ENCODE measurements at regions not wholly inside any gene's neighbourhood (a gene's known extent, or its start where the extent isn't known, plus 50 kb on each side); places are given as distances from the start of the nearest gene placed in this dataset.

DNA sequence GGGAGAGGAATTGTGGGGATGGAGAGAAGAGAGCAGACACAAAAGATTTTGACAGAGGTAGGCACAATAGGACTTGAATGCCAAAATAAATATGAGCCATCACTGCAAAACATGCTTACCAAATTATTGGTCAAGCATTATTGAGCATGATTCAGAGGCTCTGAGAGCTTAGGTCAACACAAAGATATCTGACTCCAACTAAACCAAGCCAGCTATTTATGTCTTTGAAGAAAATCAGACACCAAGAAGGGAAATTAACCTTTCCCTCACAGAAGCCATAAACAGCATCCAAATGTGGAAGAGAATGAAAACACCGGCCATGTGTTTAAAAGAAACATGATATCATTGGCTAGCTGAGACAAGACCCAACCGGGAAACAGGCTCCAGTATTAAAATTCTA, 323.2 kb downstream of the RAB28 start:
- H3K27me3 ChIP-seq (ENCODE audit: insufficient read depth, low read length): no peaks in the 10 kb centered on the region
- no peak overlapping the region for H3K4me2 ChIP-seq (ENCODE audit: low read length)
- ATAC-seq: no peak
- no peak overlapping the region for H3K9ac ChIP-seq (ENCODE audit: low read length)
- no TSS peak for BruUV-seq (replicated peaks)
- no peak overlapping the region for H2AFZ ChIP-seq (ENCODE audit: low read depth, low read length, poor library complexity, severe bottlenecking)
- ChIA-PET RAD21 (ENCODE audit: low non-redundant PET in 1 of 2, low total read pairs in 2 of 2, uncharacterized antibody in 2 of 2, unreplicated experiment in 2 of 2) (no interaction called here), POLR2A (no interaction called here), CTCF (no interaction called here)
- no peaks in the 10 kb centered on the region for H3K79me2 ChIP-seq (ENCODE audit: insufficient read depth, low read length)
- no peak for DNase-seq (ENCODE audit: low read depth, low spot score)
- H3K9me2 ChIP-seq (ENCODE audit: insufficient read depth): no peaks in the 10 kb centered on the region
- TF ChIP-seq EZH2phosphoT487 (IDR thresholded peaks at IDR 0.05; ENCODE audit: borderline replicate concordance) (no peak), RAD21 (IDR thresholded peaks at IDR 0.05; ENCODE audit: low read depth) (no peak), EZH2 (IDR thresholded peaks at IDR 0.05) (no peak), POLR2A (IDR thresholded peaks at IDR 0.05; ENCODE audit: borderline replicate concordance, extremely low read depth, insufficient read depth, insufficient read length) (no peak), FOSL1 (IDR thresholded peaks at IDR 0.05; ENCODE audit: low read depth) (no peak), CEBPB (IDR thresholded peaks at IDR 0.05; ENCODE audit: low read depth) (no peak), ZFX (IDR thresholded peaks at IDR 0.05) (no peak), ELF1 (IDR thresholded peaks at IDR 0.05; ENCODE audit: borderline replicate concordance, low read depth) (no peak), JUND (IDR thresholded peaks at IDR 0.05) (no peak), CBX3 (IDR thresholded peaks at IDR 0.05; ENCODE audit: low read depth) (no peak), SP1 (IDR thresholded peaks at IDR 0.05; ENCODE audit: low read depth) (no peak), ZNF274 (IDR thresholded peaks at IDR 0.05; ENCODE audit: low read depth, low read length) (no peak), EGR1 (IDR thresholded peaks at IDR 0.05; ENCODE audit: low read depth) (no peak), SIN3A (IDR thresholded peaks at IDR 0.05; ENCODE audit: low read depth) (no peak), YY1 (IDR thresholded peaks at IDR 0.05; ENCODE audit: extremely low read depth, insufficient replicate concordance, low read depth, low read length) (no peak), POLR2AphosphoS5 (IDR thresholded peaks at IDR 0.05; ENCODE audit: low read depth, low read length) (no peak)
- TF ChIP-seq, protein P1, sequence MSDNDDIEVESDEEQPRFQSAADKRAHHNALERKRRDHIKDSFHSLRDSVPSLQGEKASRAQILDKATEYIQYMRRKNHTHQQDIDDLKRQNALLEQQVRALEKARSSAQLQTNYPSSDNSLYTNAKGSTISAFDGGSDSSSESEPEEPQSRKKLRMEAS (IDR thresholded peaks at IDR 0.05): no peak
- TF ChIP-seq, protein P2, sequence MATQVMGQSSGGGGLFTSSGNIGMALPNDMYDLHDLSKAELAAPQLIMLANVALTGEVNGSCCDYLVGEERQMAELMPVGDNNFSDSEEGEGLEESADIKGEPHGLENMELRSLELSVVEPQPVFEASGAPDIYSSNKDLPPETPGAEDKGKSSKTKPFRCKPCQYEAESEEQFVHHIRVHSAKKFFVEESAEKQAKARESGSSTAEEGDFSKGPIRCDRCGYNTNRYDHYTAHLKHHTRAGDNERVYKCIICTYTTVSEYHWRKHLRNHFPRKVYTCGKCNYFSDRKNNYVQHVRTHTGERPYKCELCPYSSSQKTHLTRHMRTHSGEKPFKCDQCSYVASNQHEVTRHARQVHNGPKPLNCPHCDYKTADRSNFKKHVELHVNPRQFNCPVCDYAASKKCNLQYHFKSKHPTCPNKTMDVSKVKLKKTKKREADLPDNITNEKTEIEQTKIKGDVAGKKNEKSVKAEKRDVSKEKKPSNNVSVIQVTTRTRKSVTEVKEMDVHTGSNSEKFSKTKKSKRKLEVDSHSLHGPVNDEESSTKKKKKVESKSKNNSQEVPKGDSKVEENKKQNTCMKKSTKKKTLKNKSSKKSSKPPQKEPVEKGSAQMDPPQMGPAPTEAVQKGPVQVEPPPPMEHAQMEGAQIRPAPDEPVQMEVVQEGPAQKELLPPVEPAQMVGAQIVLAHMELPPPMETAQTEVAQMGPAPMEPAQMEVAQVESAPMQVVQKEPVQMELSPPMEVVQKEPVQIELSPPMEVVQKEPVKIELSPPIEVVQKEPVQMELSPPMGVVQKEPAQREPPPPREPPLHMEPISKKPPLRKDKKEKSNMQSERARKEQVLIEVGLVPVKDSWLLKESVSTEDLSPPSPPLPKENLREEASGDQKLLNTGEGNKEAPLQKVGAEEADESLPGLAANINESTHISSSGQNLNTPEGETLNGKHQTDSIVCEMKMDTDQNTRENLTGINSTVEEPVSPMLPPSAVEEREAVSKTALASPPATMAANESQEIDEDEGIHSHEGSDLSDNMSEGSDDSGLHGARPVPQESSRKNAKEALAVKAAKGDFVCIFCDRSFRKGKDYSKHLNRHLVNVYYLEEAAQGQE (IDR thresholded peaks at IDR 0.05; ENCODE audit: low read depth): no peak
- TF ChIP-seq, protein P3, sequence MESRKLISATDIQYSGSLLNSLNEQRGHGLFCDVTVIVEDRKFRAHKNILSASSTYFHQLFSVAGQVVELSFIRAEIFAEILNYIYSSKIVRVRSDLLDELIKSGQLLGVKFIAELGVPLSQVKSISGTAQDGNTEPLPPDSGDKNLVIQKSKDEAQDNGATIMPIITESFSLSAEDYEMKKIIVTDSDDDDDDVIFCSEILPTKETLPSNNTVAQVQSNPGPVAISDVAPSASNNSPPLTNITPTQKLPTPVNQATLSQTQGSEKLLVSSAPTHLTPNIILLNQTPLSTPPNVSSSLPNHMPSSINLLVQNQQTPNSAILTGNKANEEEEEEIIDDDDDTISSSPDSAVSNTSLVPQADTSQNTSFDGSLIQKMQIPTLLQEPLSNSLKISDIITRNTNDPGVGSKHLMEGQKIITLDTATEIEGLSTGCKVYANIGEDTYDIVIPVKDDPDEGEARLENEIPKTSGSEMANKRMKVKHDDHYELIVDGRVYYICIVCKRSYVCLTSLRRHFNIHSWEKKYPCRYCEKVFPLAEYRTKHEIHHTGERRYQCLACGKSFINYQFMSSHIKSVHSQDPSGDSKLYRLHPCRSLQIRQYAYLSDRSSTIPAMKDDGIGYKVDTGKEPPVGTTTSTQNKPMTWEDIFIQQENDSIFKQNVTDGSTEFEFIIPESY (IDR thresholded peaks at IDR 0.05; ENCODE audit: extremely low read depth, insufficient replicate concordance, low read length): no peak
- TF ChIP-seq, protein P4, sequence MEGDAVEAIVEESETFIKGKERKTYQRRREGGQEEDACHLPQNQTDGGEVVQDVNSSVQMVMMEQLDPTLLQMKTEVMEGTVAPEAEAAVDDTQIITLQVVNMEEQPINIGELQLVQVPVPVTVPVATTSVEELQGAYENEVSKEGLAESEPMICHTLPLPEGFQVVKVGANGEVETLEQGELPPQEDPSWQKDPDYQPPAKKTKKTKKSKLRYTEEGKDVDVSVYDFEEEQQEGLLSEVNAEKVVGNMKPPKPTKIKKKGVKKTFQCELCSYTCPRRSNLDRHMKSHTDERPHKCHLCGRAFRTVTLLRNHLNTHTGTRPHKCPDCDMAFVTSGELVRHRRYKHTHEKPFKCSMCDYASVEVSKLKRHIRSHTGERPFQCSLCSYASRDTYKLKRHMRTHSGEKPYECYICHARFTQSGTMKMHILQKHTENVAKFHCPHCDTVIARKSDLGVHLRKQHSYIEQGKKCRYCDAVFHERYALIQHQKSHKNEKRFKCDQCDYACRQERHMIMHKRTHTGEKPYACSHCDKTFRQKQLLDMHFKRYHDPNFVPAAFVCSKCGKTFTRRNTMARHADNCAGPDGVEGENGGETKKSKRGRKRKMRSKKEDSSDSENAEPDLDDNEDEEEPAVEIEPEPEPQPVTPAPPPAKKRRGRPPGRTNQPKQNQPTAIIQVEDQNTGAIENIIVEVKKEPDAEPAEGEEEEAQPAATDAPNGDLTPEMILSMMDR (IDR thresholded peaks at IDR 0.05 in 2 of 3, conservative IDR thresholded peaks at IDR 0.05 in 1 of 3; ENCODE audit: borderline replicate concordance in 1 of 3, insufficient read depth in 1 of 3, low read depth in 2 of 3, low read length in 2 of 3): no peak
- intact Hi-C loops (cut with micrococcal nuclease): no loop called here
- no peaks in the 10 kb centered on the region for H3K36me3 ChIP-seq (ENCODE audit: control insufficient read depth in 1 of 2, insufficient read depth in 2 of 2, low read length in 2 of 2)
- H4K20me1 ChIP-seq (ENCODE audit: insufficient read depth): no peaks in the 10 kb centered on the region
- no peak overlapping the region for H3K4me3 ChIP-seq (replicated peaks in 1 of 2; ENCODE audit: low read depth in 1 of 2, low read length in 2 of 2)
- no peaks in the 10 kb centered on the region for H3K4me1 ChIP-seq (ENCODE audit: control insufficient read depth in 1 of 2, insufficient read depth in 2 of 2, low read length in 2 of 2)
- H3K9me3 ChIP-seq (ENCODE audit: control insufficient read depth in 1 of 2, insufficient read depth in 1 of 2, low read depth in 1 of 2, low read length in 2 of 2): no peaks in the 10 kb centered on the region
- H3K27ac ChIP-seq (ENCODE audit: low read depth, low read length): no peak overlapping the region
